ENCODE measurements at regions not wholly inside any gene's neighbourhood (a gene's known extent, or its start where the extent isn't known, plus 50 kb on each side); places are given as distances from the start of the nearest gene placed in this dataset.

DNA sequence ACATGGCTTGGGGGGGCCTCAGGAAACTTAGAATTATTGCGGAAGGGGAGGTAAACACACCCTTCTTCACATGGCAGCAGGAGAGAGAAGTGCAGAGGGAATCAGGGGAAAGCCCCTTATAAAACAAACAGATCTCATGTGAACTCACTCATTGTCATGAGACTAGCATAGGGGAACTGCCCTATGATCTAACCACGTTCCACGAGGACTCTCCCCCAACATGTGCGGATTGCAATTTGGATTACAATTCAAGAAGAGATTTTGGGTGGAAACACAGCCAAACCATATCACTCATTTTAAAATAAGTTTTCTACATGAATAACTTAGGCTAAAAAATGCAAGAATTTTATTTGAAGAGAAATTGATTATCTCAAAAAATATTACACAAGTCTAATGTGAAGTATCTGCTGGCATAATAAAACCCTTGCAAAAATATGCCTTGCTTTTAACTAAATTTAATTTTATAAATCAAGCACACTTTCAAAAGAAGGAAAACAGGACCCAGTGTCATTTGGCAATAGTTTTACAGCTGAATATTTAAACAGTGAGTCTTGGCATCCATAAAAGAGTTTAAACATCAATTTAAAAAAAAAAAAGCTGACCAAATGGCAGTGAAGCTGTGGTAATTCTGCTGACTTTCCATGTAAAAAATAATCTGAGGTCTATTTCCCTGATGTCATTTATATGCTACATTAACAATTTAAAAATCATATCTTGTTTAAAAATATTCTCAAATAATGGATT lies 1057.2 kb downstream of the NAALADL2 start:
- TF ChIP-seq, protein P1, sequence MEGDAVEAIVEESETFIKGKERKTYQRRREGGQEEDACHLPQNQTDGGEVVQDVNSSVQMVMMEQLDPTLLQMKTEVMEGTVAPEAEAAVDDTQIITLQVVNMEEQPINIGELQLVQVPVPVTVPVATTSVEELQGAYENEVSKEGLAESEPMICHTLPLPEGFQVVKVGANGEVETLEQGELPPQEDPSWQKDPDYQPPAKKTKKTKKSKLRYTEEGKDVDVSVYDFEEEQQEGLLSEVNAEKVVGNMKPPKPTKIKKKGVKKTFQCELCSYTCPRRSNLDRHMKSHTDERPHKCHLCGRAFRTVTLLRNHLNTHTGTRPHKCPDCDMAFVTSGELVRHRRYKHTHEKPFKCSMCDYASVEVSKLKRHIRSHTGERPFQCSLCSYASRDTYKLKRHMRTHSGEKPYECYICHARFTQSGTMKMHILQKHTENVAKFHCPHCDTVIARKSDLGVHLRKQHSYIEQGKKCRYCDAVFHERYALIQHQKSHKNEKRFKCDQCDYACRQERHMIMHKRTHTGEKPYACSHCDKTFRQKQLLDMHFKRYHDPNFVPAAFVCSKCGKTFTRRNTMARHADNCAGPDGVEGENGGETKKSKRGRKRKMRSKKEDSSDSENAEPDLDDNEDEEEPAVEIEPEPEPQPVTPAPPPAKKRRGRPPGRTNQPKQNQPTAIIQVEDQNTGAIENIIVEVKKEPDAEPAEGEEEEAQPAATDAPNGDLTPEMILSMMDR (IDR thresholded peaks at IDR 0.05): no peak
- no peak for TF ChIP-seq POLR2A (IDR thresholded peaks at IDR 0.05)

Data from thyroid gland (tissue), 4 donors.